ENCODE measurements at regions not wholly inside any gene's neighbourhood (a gene's known extent, or its start where the extent isn't known, plus 50 kb on each side); places are given as distances from the start of the nearest gene placed in this dataset.

DNA sequence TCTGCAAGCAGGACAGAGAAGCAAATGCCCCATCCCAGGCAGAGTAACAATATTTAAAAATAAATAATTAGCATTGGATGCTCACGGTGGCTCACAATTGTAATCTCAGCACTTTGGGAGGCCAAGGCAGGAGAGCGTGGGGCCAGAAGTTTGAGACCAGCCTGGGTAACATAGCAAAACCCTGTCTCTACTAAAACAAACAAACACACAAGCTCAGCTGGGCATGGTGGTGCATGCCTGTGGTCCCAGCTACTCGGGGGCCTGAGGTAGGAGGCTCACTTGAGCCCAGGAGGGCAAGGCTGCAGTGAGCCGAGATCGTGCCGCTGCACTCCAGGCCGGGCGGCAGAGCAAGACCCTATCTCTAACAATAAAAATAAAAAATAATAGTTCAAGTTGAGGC lies 74.7 kb upstream of the NCOR2 start:
- H4K20me1 ChIP-seq (ENCODE audit: insufficient read depth, low read length) = no peaks in the 10 kb centered on the region
- no peak overlapping the region for H3K4me3 ChIP-seq (replicated peaks in 1 of 3; ENCODE audit: low read depth in 2 of 3, low read length in 3 of 3)
- Mint-ChIP-seq H3K4me1 (peaks cover 57% of the 10 kb centered on the region), H3K4me3 (no peak overlapping the region), H3K27ac (no peak overlapping the region), H3K36me3 (peaks cover 16 to 19% of the 10 kb centered on the region in 2 donors), H3K27me3 (ENCODE audit: low read depth in 3 of 3) (peaks cover 0 to 7% (median 0%) of the 10 kb centered on the region in 3 donors), H3K9me3 (peaks cover 14 to 29% (median 21%) of the 10 kb centered on the region in 7 donors)
- TF ChIP-seq, protein P1, sequence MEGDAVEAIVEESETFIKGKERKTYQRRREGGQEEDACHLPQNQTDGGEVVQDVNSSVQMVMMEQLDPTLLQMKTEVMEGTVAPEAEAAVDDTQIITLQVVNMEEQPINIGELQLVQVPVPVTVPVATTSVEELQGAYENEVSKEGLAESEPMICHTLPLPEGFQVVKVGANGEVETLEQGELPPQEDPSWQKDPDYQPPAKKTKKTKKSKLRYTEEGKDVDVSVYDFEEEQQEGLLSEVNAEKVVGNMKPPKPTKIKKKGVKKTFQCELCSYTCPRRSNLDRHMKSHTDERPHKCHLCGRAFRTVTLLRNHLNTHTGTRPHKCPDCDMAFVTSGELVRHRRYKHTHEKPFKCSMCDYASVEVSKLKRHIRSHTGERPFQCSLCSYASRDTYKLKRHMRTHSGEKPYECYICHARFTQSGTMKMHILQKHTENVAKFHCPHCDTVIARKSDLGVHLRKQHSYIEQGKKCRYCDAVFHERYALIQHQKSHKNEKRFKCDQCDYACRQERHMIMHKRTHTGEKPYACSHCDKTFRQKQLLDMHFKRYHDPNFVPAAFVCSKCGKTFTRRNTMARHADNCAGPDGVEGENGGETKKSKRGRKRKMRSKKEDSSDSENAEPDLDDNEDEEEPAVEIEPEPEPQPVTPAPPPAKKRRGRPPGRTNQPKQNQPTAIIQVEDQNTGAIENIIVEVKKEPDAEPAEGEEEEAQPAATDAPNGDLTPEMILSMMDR (IDR thresholded peaks at IDR 0.05) = no peak
- H3K9me3 ChIP-seq (replicated peaks in 1 of 2; ENCODE audit: control insufficient read depth in 1 of 2, insufficient read depth in 1 of 2, low read length in 2 of 2) = peaks cover 6 to 25% of the 10 kb centered on the region in 2 donors
- H3K79me2 ChIP-seq (ENCODE audit: insufficient read depth, low read length) = no peaks in the 10 kb centered on the region
- H3K4me1 ChIP-seq (ENCODE audit: control insufficient read depth in 1 of 2, insufficient read depth in 2 of 2, low read length in 2 of 2) = peaks cover 42 to 57% of the 10 kb centered on the region in 2 donors
- intact Hi-C loops (cut with micrococcal nuclease) = loop anchor here in 1 of 2 donors (5.0 kb wide), 1 partner anchor 40 kb away; no protein-coding TSS in a partner anchor
- H3K4me2 ChIP-seq (replicated peaks; ENCODE audit: extremely low read depth, low read length, poor library complexity, severe bottlenecking) = no peak overlapping the region
- DNase-seq = no peak
- no peaks in the 10 kb centered on the region for H3K36me3 ChIP-seq (replicated peaks in 1 of 2; ENCODE audit: control insufficient read depth in 1 of 2, insufficient read depth in 2 of 2, low read length in 2 of 2)
- no peak overlapping the region for H3K9ac ChIP-seq (ENCODE audit: insufficient read depth, low read length, poor library complexity, severe bottlenecking)
- H3K27ac ChIP-seq (ENCODE audit: low read depth in 1 of 2, low read length in 2 of 2) = no peak overlapping the region
- no peaks in the 10 kb centered on the region for H3K27me3 ChIP-seq (ENCODE audit: control insufficient read depth in 2 of 2, insufficient read depth in 2 of 2, low read length in 2 of 2)
- no peak overlapping the region for H2AFZ ChIP-seq (ENCODE audit: insufficient read depth, low read depth, low read length, poor library complexity, severe bottlenecking)
- 90% methylated on average over 5 of the region's 8 CpGs for WGBS (ENCODE audit: insufficient coverage)

GRCh38 chr12:124641591-124641990 lies 74.2 kb upstream of the NCOR2 start:
- Histone ChIP-seq H3K27ac (ENCODE audit: low read depth in 1 of 2, low read length in 2 of 2) (no peak overlapping the region), H4K20me1 (ENCODE audit: insufficient read depth, low read length) (no peaks in the 10 kb centered on the region), H2AFZ (ENCODE audit: insufficient read depth, low read depth, low read length, poor library complexity, severe bottlenecking) (no peak overlapping the region), H3K27me3 (ENCODE audit: control insufficient read depth in 2 of 2, insufficient read depth in 2 of 2, low read length in 2 of 2) (no peaks in the 10 kb centered on the region), H3K4me2 (replicated peaks; ENCODE audit: extremely low read depth, low read length, poor library complexity, severe bottlenecking) (no peak overlapping the region), H3K9ac (ENCODE audit: insufficient read depth, low read length, poor library complexity, severe bottlenecking) (no peak overlapping the region), H3K36me3 (replicated peaks in 1 of 2; ENCODE audit: control insufficient read depth in 1 of 2, insufficient read depth in 2 of 2, low read length in 2 of 2) (no peaks in the 10 kb centered on the region), H3K9me3 (replicated peaks in 1 of 2; ENCODE audit: control insufficient read depth in 1 of 2, insufficient read depth in 1 of 2, low read length in 2 of 2) (peaks cover 6 to 25% of the 10 kb centered on the region in 2 donors), H3K4me1 (ENCODE audit: control insufficient read depth in 1 of 2, insufficient read depth in 2 of 2, low read length in 2 of 2) (peaks cover 42 to 57% of the 10 kb centered on the region in 2 donors), H3K79me2 (ENCODE audit: insufficient read depth, low read length) (no peaks in the 10 kb centered on the region), H3K4me3 (replicated peaks in 1 of 3; ENCODE audit: low read depth in 2 of 3, low read length in 3 of 3) (no peak overlapping the region)
- no peak for DNase-seq
- intact Hi-C loops (cut with micrococcal nuclease) = loop anchor here in 1 of 2 donors (5.0 kb wide), 1 partner anchor 41 kb away; no protein-coding TSS in a partner anchor
- TF ChIP-seq, protein P1 (IDR thresholded peaks at IDR 0.05) = no peak
- H3K9me3 Mint-ChIP-seq = peaks cover 14 to 29% (median 21%) of the 10 kb centered on the region in 7 donors
- peaks cover 16 to 19% of the 10 kb centered on the region in 2 donors for H3K36me3 Mint-ChIP-seq
- peaks cover 0 to 7% (median 0%) of the 10 kb centered on the region in 3 donors for H3K27me3 Mint-ChIP-seq (ENCODE audit: low read depth in 3 of 3)
- peak overlapping the region in 1 of 7 donors; percentile 25 for H3K27ac Mint-ChIP-seq
- H3K4me3 Mint-ChIP-seq = no peak overlapping the region
- WGBS (ENCODE audit: insufficient coverage) = 93% methylated on average over 6 of the region's 6 CpGs
- peaks cover 56% of the 10 kb centered on the region for H3K4me1 Mint-ChIP-seq

All from CD14-positive monocyte (primary cell).